ENCODE measurements at regions not wholly inside any gene's neighbourhood (a gene's known extent, or its start where the extent isn't known, plus 50 kb on each side); places are given as distances from the start of the nearest gene placed in this dataset.

DNA sequence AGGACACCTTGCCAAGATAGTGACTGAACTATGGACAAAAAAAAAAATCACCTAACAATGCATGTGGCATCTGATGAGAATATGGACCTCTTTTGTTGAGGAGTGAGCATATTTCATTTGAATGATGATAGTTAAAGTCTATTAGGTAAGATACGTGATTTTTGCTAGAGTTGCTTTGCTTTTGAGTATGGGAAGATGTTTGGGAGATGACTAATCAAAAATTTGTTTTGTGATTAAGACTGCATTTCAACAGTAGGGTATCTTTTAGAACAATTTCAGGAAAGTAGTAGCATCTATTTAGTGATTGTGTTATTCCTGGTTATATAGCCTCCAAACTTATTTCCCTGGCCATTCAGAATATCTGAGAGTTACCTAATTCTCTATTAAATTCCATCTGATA is 878.6 kb upstream of the CITED2 start:
- Histone ChIP-seq H3K36me3 (replicated peaks in 1 of 2) (no peaks in the 10 kb centered on the region), H3K4me1 (replicated peaks in 1 of 2) (no peaks in the 10 kb centered on the region), H3K4me3 (no peak overlapping the region), H3K27ac (no peak overlapping the region), H3K27me3 (no peaks in the 10 kb centered on the region), H3K9me3 (replicated peaks in 1 of 3) (no peaks in the 10 kb centered on the region)
- intact Hi-C loops (cut with DNase I), result no loop called here
- WGBS, 4 donors, result 54 to 83% (median 58%) methylated on average over 1 of the region's 1 CpG
- TF ChIP-seq POLR2A (IDR thresholded peaks at IDR 0.05), result no peak
- TF ChIP-seq, protein P1, sequence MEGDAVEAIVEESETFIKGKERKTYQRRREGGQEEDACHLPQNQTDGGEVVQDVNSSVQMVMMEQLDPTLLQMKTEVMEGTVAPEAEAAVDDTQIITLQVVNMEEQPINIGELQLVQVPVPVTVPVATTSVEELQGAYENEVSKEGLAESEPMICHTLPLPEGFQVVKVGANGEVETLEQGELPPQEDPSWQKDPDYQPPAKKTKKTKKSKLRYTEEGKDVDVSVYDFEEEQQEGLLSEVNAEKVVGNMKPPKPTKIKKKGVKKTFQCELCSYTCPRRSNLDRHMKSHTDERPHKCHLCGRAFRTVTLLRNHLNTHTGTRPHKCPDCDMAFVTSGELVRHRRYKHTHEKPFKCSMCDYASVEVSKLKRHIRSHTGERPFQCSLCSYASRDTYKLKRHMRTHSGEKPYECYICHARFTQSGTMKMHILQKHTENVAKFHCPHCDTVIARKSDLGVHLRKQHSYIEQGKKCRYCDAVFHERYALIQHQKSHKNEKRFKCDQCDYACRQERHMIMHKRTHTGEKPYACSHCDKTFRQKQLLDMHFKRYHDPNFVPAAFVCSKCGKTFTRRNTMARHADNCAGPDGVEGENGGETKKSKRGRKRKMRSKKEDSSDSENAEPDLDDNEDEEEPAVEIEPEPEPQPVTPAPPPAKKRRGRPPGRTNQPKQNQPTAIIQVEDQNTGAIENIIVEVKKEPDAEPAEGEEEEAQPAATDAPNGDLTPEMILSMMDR (IDR thresholded peaks at IDR 0.05), result no peak
- no peak for DNase-seq

DNA sequence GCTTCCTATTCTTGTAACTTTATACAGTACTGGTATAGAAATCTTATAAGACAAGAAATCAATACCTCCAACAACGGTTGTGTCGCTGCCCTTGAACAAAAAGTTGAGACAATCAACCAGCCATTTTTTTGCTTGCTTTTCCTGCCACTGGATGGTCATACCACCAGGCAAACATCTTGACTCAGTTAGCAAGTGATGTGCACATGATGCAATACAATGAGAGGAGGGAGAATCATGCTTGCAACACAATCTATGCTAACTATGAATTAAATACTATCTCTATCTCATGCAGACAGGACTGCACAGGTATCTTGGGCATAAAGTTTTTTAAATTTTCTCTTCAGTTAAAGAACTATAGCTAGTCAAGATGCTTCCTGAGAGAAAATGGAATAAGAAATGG is 877.7 kb upstream of the CITED2 start:
- DNase-seq, result no peak
- no peak overlapping the region for H3K27ac ChIP-seq
- 58 to 97% (median 95%) methylated on average over 2 of the region's 2 CpGs for WGBS, 4 donors
- no peaks in the 10 kb centered on the region for H3K27me3 ChIP-seq
- H3K36me3 ChIP-seq (replicated peaks in 1 of 2), result no peaks in the 10 kb centered on the region
- intact Hi-C loops (cut with DNase I), result no loop called here
- H3K4me1 ChIP-seq (replicated peaks in 1 of 2), result no peaks in the 10 kb centered on the region
- H3K4me3 ChIP-seq, result no peak overlapping the region
- H3K9me3 ChIP-seq (replicated peaks in 1 of 3), result no peaks in the 10 kb centered on the region
- TF ChIP-seq, protein P1 (IDR thresholded peaks at IDR 0.05), result no peak

DNA sequence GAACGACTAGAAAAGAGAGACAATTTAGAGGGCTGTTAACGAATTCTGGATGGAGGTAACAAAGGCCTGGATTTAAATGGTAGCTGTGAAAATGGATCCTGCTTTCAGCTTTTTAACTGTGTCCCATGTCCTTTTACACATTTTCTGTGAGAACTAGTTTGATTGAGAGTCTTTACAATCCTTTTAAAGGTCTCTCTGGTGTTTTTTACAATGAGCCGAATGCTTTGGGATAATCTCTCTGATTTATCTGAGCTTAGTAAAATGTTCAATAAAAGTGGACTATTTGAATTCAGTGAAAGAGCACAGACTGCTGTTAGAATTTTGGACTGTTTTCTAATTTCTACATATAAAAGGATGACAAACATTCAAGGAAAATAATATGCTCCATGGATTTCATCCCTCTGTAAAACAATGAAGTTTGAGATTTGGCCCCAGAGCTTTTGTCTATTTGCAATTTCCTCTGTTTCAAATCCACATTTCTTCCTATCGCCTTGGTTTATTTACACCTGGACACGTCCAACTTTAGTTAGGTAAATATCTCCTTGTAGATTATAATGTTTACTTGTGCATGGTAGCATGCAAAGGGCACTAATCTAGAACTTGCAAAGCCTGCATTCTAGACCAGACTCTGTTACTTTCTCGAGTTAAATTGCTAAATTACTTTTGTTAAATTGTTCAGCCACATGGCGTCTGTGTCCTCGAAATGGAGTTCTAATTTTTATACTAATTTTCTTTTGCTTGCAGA is 871.0 kb upstream of the CITED2 start:
- TF ChIP-seq, protein P1 (IDR thresholded peaks at IDR 0.05), result no peak
- no peak for TF ChIP-seq POLR2A (IDR thresholded peaks at IDR 0.05)
- no peak for DNase-seq
- H3K4me1 ChIP-seq (replicated peaks in 1 of 2), result no peaks in the 10 kb centered on the region
- H3K4me3 ChIP-seq, result no peak overlapping the region
- H3K27ac ChIP-seq, result no peak overlapping the region
- intact Hi-C loops (cut with DNase I), result no loop called here
- 84 to 89% (median 87%) methylated on average over 8 of the region's 8 CpGs for WGBS, 4 donors
- no peaks in the 10 kb centered on the region for H3K9me3 ChIP-seq (replicated peaks in 1 of 3)
- no peaks in the 10 kb centered on the region for H3K36me3 ChIP-seq (replicated peaks in 1 of 2)
- no peaks in the 10 kb centered on the region for H3K27me3 ChIP-seq

DNA sequence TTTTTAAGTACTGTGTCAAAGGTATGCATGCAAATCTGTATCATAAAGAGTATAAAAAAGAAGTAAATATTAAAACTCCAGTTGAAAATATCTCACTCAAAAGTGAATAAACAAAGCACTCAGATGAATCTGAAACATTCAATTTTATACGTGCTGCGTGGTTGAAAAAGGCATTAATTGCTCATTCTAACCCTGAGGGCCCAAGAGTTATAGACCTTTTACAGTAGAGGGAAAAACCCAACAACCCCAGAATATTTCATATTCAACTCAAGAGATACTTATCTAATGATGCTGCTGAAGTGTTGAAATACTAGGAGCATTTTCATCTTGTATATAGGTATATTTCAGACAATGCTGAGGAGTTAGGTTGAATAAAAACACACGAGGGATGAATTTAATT is 862.8 kb upstream of the CITED2 start:
- 86 to 92% (median 91%) methylated on average over 3 of the region's 3 CpGs for WGBS, 4 donors
- Histone ChIP-seq H3K27me3 (no peaks in the 10 kb centered on the region), H3K36me3 (replicated peaks in 1 of 2) (no peaks in the 10 kb centered on the region), H3K4me3 (no peak overlapping the region), H3K9me3 (replicated peaks in 1 of 3) (no peaks in the 10 kb centered on the region), H3K27ac (no peak overlapping the region), H3K4me1 (replicated peaks in 1 of 2) (no peaks in the 10 kb centered on the region)
- TF ChIP-seq POLR2A (IDR thresholded peaks at IDR 0.05), result no peak
- TF ChIP-seq, protein P1 (IDR thresholded peaks at IDR 0.05), result no peak
- intact Hi-C loops (cut with DNase I), result no loop called here
- no peak for DNase-seq
